Tibial nerve (tissue), 3 donors: ENCODE measurements at regions not wholly inside any gene's neighbourhood (a gene's known extent, or its start where the extent isn't known, plus 50 kb on each side); places are given as distances from the start of the nearest gene placed in this dataset.

ENCODE experiments used
- EP300 ChIP-seq, 2 donors: sonication (generic); formaldehyde crosslinking; IDR thresholded peaks; one replicate each; pipeline ENCODE4 v1.6.1; 2017; ENCODE audit warnings: antibody characterized with exemption in 2 of 2, mild to moderate bottlenecking in 1 of 2
- POLR2A ChIP-seq, 2 donors: fragments of 450-650 bp; IDR thresholded peaks; one replicate each; pipeline ENCODE4 v1.6.1; 2017; ENCODE audit warnings: antibody characterized with exemption in 2 of 2, mild to moderate bottlenecking in 2 of 2, moderate library complexity in 2 of 2

DNA sequence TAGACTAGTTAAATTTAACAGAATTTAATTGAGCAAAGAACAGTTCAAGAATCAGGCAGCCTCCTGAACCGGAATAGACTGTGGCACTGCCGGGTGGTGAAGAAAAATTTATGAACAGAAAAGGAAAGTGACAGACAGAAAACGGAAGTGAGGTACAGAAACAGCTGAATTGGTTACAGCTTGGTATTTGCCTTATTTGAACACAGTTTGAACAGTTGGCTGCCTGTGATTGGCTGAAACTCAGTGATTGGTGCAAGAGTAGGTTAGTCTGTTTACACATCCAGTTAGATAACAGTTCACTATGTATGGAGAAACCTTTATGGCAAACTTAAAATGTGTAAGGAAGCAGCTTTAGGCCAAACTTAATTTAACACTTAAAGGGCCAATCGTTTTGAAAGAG is 116.0 kb upstream of the CITED2 start:
- TF ChIP-seq EP300 (IDR thresholded peaks at IDR 0.05) (no peak), POLR2A (IDR thresholded peaks at IDR 0.05) (no peak)
